Vagina (tissue), 2 donors: ENCODE measurements at regions not wholly inside any gene's neighbourhood (a gene's known extent, or its start where the extent isn't known, plus 50 kb on each side); places are given as distances from the start of the nearest gene placed in this dataset.

Experiments
- DNase-seq, 2 donors: peaks; one replicate each; pipeline ENCODE4 v3.0.0-alpha.2; 2017; ENCODE audit errors: extremely low spot score in 2 of 2
- H3K27ac ChIP-seq: fragments of 200-600 bp; sonication (generic); one replicate; pipeline ENCODE4 v1.5.1; 2019
- H3K27me3 ChIP-seq: fragments of 200-600 bp; sonication (generic); one replicate; pipeline ENCODE4 v1.5.1; 2019
- H3K36me3 ChIP-seq, 2 donors: fragments of 200-600 bp; sonication (generic); one replicate each; pipeline ENCODE4 v1.5.1; 2017 to 2019
- H3K4me1 ChIP-seq: fragments of 200-600 bp; sonication (generic); one replicate; pipeline ENCODE4 v1.5.1; 2019
- H3K4me3 ChIP-seq, 2 donors: fragments of 200-600 bp; sonication (generic); 1 replicate in 1 of 2; 2 replicates in 1 of 2; pipeline ENCODE4 v1.5.1; 2016 to 2019
- H3K9me3 ChIP-seq: fragments of 200-600 bp; sonication (generic); one replicate; pipeline ENCODE4 v1.5.1; 2019
- POLR2A ChIP-seq, 2 donors: fragments of 450-650 bp; IDR thresholded peaks; one replicate each; pipeline ENCODE4 v1.6.1; 2017; ENCODE audit warnings: antibody characterized with exemption in 2 of 2, mild to moderate bottlenecking in 2 of 2, moderate library complexity in 2 of 2
- POLR2AphosphoS5 ChIP-seq, 2 donors: sonication (generic); formaldehyde crosslinking; IDR thresholded peaks; one replicate each; pipeline ENCODE4 v1.9.0; 2017; ENCODE audit warnings: antibody characterized with exemption in 2 of 2, mild to moderate bottlenecking in 2 of 2, low read depth in 1 of 2; ENCODE audit not compliant: insufficient read depth in 1 of 2
- intact Hi-C: fragments of 100-400 bp; cut with DNase I; formaldehyde crosslinking; loops from one replicate; pipeline ENCODE4 v1.15.1; 2023
- TF ChIP-seq, protein P1 (sequence below), 3 experiments: fragments of 450-650 bp in 2 of 3; fragments of 200-600 bp in 1 of 3; sonication (generic) in 1 of 3; IDR thresholded peaks; one replicate each; pipeline ENCODE4 v1.5.1; 2017 to 2019; ENCODE audit warnings: antibody characterized with exemption in 3 of 3, mild to moderate bottlenecking in 2 of 3, moderate library complexity in 2 of 3

DNA sequence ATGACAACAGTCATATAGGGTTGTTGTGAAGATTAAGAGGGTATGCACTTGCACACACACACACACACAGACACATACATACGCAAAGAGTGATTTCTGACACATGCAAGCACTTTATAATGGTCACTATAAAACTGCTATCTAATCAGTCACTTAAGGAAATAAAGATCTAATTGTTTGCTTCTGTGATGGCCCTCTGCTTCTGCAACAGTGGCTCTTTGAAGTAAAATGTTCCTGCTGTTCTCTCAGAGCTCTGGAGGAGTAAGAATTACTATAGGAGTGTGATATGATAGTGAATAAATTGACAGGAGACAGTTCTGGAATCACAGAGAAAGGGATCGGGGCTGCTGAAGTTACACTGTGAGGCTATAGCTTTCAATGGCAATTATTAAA, 494.5 kb upstream of the B3GALT2 start:
- Histone ChIP-seq H3K27ac (no peak overlapping the region), H3K36me3 (no peaks in the 10 kb centered on the region), H3K9me3 (no peaks in the 10 kb centered on the region), H3K4me3 (no peak overlapping the region), H3K4me1 (no peaks in the 10 kb centered on the region), H3K27me3 (no peaks in the 10 kb centered on the region)
- intact Hi-C loops = no loop called here
- TF ChIP-seq POLR2A (IDR thresholded peaks at IDR 0.05) (no peak), POLR2AphosphoS5 (IDR thresholded peaks at IDR 0.05; ENCODE audit: insufficient read depth in 1 of 2, low read depth in 1 of 2) (no peak)
- TF ChIP-seq, protein P1, sequence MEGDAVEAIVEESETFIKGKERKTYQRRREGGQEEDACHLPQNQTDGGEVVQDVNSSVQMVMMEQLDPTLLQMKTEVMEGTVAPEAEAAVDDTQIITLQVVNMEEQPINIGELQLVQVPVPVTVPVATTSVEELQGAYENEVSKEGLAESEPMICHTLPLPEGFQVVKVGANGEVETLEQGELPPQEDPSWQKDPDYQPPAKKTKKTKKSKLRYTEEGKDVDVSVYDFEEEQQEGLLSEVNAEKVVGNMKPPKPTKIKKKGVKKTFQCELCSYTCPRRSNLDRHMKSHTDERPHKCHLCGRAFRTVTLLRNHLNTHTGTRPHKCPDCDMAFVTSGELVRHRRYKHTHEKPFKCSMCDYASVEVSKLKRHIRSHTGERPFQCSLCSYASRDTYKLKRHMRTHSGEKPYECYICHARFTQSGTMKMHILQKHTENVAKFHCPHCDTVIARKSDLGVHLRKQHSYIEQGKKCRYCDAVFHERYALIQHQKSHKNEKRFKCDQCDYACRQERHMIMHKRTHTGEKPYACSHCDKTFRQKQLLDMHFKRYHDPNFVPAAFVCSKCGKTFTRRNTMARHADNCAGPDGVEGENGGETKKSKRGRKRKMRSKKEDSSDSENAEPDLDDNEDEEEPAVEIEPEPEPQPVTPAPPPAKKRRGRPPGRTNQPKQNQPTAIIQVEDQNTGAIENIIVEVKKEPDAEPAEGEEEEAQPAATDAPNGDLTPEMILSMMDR (IDR thresholded peaks at IDR 0.05) = no peak
- DNase-seq = no peak

DNA sequence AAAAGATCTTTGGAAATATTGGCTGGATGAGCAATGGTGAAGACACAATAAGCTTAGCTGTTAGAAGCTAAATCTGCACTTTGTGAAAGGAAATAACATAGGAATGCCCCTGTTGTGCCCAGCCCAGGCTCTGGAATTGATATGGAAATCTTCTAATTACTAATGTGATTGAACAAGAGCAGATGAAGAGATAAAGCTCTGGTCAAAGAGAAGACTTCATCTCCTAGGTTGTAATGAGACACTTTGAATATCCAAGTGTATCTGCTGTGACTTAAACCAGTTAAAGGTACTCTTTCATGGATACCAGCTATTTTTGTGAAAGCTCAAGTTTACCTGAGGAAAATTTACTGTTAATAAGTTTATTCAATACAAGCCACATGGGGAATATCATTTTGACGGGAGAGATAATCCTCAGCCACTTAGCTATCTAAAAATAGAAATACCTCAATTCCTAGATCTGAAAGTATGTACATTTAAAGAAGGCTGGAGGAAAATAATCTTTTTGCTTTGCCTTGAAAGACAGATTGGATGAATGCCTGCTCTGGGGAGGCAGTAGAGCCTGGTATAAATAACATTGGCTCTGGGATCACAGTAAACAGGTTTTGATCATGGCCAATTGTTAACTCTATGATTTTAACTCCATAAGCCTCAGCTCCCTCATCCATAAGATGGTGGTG, 494.0 kb upstream of the B3GALT2 start:
- TF ChIP-seq POLR2A (IDR thresholded peaks at IDR 0.05) (no peak), POLR2AphosphoS5 (IDR thresholded peaks at IDR 0.05; ENCODE audit: insufficient read depth in 1 of 2, low read depth in 1 of 2) (no peak)
- TF ChIP-seq, protein P1 (IDR thresholded peaks at IDR 0.05) = no peak
- no peak for DNase-seq
- intact Hi-C loops = no loop called here
- Histone ChIP-seq H3K4me3 (no peak overlapping the region), H3K4me1 (no peaks in the 10 kb centered on the region), H3K36me3 (no peaks in the 10 kb centered on the region), H3K27ac (no peak overlapping the region), H3K9me3 (no peaks in the 10 kb centered on the region), H3K27me3 (no peaks in the 10 kb centered on the region)

DNA sequence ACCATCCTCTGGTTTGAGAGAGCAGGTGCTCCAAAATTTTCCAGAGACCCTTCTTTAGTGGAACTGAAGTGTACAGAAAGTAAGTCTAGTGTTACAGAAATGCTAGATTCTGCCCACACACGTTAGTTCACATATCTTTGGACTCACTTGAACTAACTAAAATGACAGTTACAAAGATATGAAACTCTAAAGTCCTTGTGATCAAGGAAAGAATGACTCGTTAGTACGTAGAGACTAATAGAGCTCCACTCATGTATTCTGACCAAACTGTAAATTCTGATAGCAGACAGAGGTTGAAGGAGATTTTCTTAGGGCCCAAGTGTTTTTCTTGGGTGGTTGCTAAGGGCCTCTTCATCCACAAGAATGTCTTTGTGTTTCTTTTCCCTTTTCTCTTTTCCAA, 491.5 kb upstream of the B3GALT2 start:
- DNase-seq = no peak
- intact Hi-C loops = no loop called here

DNA sequence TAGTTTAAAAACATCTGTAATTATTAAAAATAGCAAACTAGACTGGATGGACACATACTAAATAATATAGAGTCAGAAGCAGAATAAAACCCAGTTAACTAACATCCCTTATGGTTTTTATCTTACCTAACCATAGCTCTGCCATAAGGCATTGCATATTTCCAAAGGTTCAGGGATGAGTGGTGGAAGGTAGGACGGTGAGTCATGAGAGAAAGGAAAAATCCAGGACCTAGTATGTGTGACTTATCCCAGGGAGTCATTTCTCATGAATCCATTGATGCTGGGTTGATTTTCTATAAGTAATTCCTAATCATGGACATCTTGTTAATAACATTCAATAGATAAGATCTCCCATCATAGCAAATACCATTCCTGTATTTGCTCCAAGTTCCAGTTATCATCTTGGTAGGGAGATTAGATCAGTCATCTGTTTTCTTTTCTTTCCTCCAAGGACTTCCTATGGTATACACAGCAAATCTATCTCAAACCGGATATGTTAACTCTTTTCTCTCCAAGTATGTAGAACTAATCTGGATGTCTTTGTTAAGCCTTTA, 490.7 kb upstream of the B3GALT2 start:
- Histone ChIP-seq H3K27ac (no peak overlapping the region), H3K4me1 (no peaks in the 10 kb centered on the region), H3K9me3 (no peaks in the 10 kb centered on the region), H3K36me3 (no peaks in the 10 kb centered on the region), H3K27me3 (no peaks in the 10 kb centered on the region), H3K4me3 (no peak overlapping the region)
- no peak for TF ChIP-seq POLR2A (IDR thresholded peaks at IDR 0.05)
- TF ChIP-seq, protein P1 (IDR thresholded peaks at IDR 0.05) = no peak
- TF ChIP-seq POLR2AphosphoS5 (IDR thresholded peaks at IDR 0.05; ENCODE audit: insufficient read depth in 1 of 2, low read depth in 1 of 2) = no peak
- DNase-seq = no peak
- intact Hi-C loops = no loop called here

More for the DNA sequence above, 491.5 kb upstream of the B3GALT2 start:
- no peak overlapping the region for H3K4me3 ChIP-seq
- no peaks in the 10 kb centered on the region for H3K9me3 ChIP-seq
- TF ChIP-seq POLR2A (IDR thresholded peaks at IDR 0.05) (no peak), POLR2AphosphoS5 (IDR thresholded peaks at IDR 0.05; ENCODE audit: insufficient read depth in 1 of 2, low read depth in 1 of 2) (no peak)
- TF ChIP-seq, protein P1 (IDR thresholded peaks at IDR 0.05) = no peak
- no peaks in the 10 kb centered on the region for H3K36me3 ChIP-seq
- H3K27me3 ChIP-seq = no peaks in the 10 kb centered on the region
- H3K4me1 ChIP-seq = no peaks in the 10 kb centered on the region
- no peak overlapping the region for H3K27ac ChIP-seq

DNA sequence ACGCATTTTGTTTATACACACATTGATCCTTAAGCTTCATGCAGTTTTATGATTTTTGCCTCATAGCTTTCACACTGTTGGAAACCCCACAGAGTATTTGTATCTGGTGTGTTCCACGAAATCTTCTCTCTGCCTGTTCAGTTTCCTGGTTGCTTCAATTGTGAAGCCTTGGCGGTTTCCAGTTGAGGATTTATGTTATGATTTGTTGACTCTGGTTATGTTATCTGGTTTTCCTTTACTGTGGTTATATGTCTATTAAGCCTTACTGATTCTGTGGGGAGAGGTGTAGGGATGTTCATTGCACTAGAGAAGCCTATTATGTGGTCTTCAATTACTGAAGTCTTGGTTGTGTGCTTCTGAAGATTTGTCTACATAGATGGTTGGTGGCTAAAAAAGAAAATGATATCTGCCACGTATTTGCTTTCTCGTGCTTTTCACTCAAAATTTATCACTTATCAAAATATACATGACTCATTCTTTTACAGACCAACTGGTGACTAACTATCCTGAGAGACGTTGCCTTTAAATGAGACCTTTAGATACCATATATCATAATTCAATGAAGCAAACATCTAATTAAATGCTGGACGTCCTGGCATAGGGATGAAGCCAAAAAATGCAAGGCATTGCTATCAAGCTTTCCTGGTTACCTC, 488.0 kb upstream of the B3GALT2 start:
- no peaks in the 10 kb centered on the region for H3K27me3 ChIP-seq
- no peaks in the 10 kb centered on the region for H3K36me3 ChIP-seq
- no peak overlapping the region for H3K27ac ChIP-seq
- intact Hi-C loops = no loop called here
- TF ChIP-seq, protein P1 (IDR thresholded peaks at IDR 0.05) = no peak
- H3K4me1 ChIP-seq = no peaks in the 10 kb centered on the region
- H3K4me3 ChIP-seq = no peak overlapping the region
- H3K9me3 ChIP-seq = no peaks in the 10 kb centered on the region
- no peak for DNase-seq
